ENCODE measurements at regions not wholly inside any gene's neighbourhood (a gene's known extent, or its start where the extent isn't known, plus 50 kb on each side); places are given as distances from the start of the nearest gene placed in this dataset.

- TF ChIP-seq POLR2A (IDR thresholded peaks at IDR 0.05): no peak
- no peak for TF ChIP-seq CTCF (IDR thresholded peaks at IDR 0.05)
Measured at GRCh38 chr2:8482432-8482831, 199.4 kb upstream of the ID2 start.
